HepG2 (cell line): ENCODE measurements at regions not wholly inside any gene's neighbourhood (a gene's known extent, or its start where the extent isn't known, plus 50 kb on each side); places are given as distances from the start of the nearest gene placed in this dataset.

ENCODE experiments used
- ATAC-seq: fragments of 200-7000 bp; cut with Tn5 transposase; 3 replicates; pipeline ENCODE4 v1.9.1; 2020; ENCODE audit warnings: mild to moderate bottlenecking, moderate library complexity
- BruUV-seq: library from RNA; stranded (reverse); fragments of 400-500 nt; replicated peaks from 2 replicates; lab custom pipeline; 2021; lab: Mats Ljungman, UMichigan
- CTCF ChIA-PET: fragments of 300-600 bp; formaldehyde crosslinking; extraction: SDS; loops from one replicate; lab custom pipeline; 2021; ENCODE audit warnings: low total read pairs, inconsistent platforms, low intra/inter-chr PET ratio; lab: Yijun Ruan, JAX
- POLR2A ChIA-PET: fragments of 350-600 bp; sonication (Branson Sonifier 250); formaldehyde crosslinking; loops from one replicate; lab custom pipeline; 2020; ENCODE audit warnings: antibody characterized with exemption, inconsistent platforms; lab: Yijun Ruan, JAX
- DNase-seq: peaks from one replicate; pipeline ENCODE4 v3.0.0-alpha.2; 2015; ENCODE audit warnings: low spot score
- FAIRE-seq: peaks from 3 replicates; lab custom pipeline; 2011; peaks lifted over from hg19 to GRCh38; lab: Jason Lieb, UNC
- H2AFZ ChIP-seq: one replicate; pipeline ENCODE4 v1.6.1; 2011; ENCODE audit warnings: low read length, inconsistent platforms
- H3K27ac ChIP-seq: fragments of 300-600 bp; 3 replicates; pipeline ENCODE4 v1.8.0; 2011; ENCODE audit warnings: mixed run types, mild to moderate bottlenecking, mixed read lengths, low read length, inconsistent platforms; ENCODE audit not compliant: insufficient read depth; ENCODE audit errors: extremely low read length
- H3K27me3 ChIP-seq, 2 experiments: fragments of 200-600 bp in 1 of 2; 2 replicates in 1 of 2; 3 replicates in 1 of 2; pipeline versions ENCODE4 v1.6.0 to v1.8.0; 2011; ENCODE audit warnings: low read length in 2 of 2, mild to moderate bottlenecking in 2 of 2, moderate library complexity in 2 of 2, inconsistent platforms in 1 of 2; ENCODE audit not compliant: insufficient read depth in 2 of 2, control insufficient read depth in 1 of 2
- H3K36me3 ChIP-seq, 2 experiments: fragments of 200-600 bp in 1 of 2; replicated peaks in 1 of 2; 2 replicates in 1 of 2; 3 replicates in 1 of 2; pipeline versions ENCODE4 v1.5.1 to v1.8.0; 2011; ENCODE audit warnings: low read length in 2 of 2, inconsistent platforms in 1 of 2; ENCODE audit not compliant: insufficient read depth in 2 of 2, control insufficient read depth in 1 of 2
- H3K4me1 ChIP-seq: 2 replicates; pipeline ENCODE4 v1.5.1; 2012; ENCODE audit warnings: low read length, inconsistent platforms; ENCODE audit not compliant: insufficient read depth
- H3K4me2 ChIP-seq: 2 replicates; pipeline ENCODE4 v1.6.0; 2011; ENCODE audit warnings: low read depth, low read length, inconsistent platforms
- H3K4me3 ChIP-seq, 3 experiments: fragments of 200-600 bp in 1 of 3; sonication (generic), shearing (Covaris generic) in 1 of 3; replicated peaks in 1 of 3; 2 replicates each; pipeline ENCODE4 v1.5.1; 2011 to 2016; ENCODE audit warnings: low read length in 3 of 3, inconsistent platforms in 2 of 3, low read depth in 2 of 3, mild to moderate bottlenecking in 2 of 3, control low read depth in 1 of 3, mixed read lengths in 1 of 3; ENCODE audit not compliant: insufficient read depth in 1 of 3
- H3K79me2 ChIP-seq: one replicate; pipeline ENCODE4 v1.6.1; 2011; ENCODE audit warnings: low read length, inconsistent platforms; ENCODE audit not compliant: insufficient read depth
- H3K9ac ChIP-seq: 2 replicates; pipeline ENCODE4 v1.6.0; 2011; ENCODE audit warnings: mild to moderate bottlenecking, low read depth, low read length, inconsistent platforms; ENCODE audit not compliant: insufficient read depth
- H3K9me3 ChIP-seq: 2 replicates; pipeline ENCODE4 v1.5.1; 2012; ENCODE audit warnings: mild to moderate bottlenecking, low read length
- H4K20me1 ChIP-seq: 2 replicates; pipeline ENCODE4 v1.6.0; 2011; ENCODE audit warnings: inconsistent platforms, mild to moderate bottlenecking, low read length, moderate library complexity; ENCODE audit not compliant: insufficient read depth
- E2F2 ChIP-seq: sonication (generic); formaldehyde crosslinking; IDR thresholded peaks from 2 replicates; pipeline ENCODE4 v1.4.0; 2020; ENCODE audit warnings: missing genetic modification reagents, borderline replicate concordance
- GFI1 ChIP-seq: sonication (generic); formaldehyde crosslinking; IDR thresholded peaks from 2 replicates; pipeline ENCODE4 v1.5.0; 2020; ENCODE audit warnings: missing genetic modification reagents, mild to moderate bottlenecking, borderline replicate concordance
- HBP1 ChIP-seq: IDR thresholded peaks from 2 replicates; pipeline ENCODE4 v1.6.1; 2016; ENCODE audit warnings: low read depth, control low read depth
- MAFG ChIP-seq: sonication (generic); formaldehyde crosslinking; IDR thresholded peaks from 2 replicates; pipeline ENCODE4 v1.5.1; 2020; ENCODE audit warnings: mild to moderate bottlenecking, missing genetic modification reagents
- MEIS2 ChIP-seq: sonication (generic); formaldehyde crosslinking; IDR thresholded peaks from 2 replicates; pipeline ENCODE4 v1.9.0; 2021; ENCODE audit warnings: mild to moderate bottlenecking, missing genetic modification reagents
- NAIF1 ChIP-seq: sonication (generic); formaldehyde crosslinking; IDR thresholded peaks from 2 replicates; pipeline ENCODE4 v1.5.0; 2020; ENCODE audit warnings: mild to moderate bottlenecking, missing genetic modification reagents, borderline replicate concordance
- NCOA1 ChIP-seq: sonication (generic); formaldehyde crosslinking; IDR thresholded peaks from 2 replicates; pipeline ENCODE4 v1.9.0; 2021; ENCODE audit warnings: missing genetic modification reagents
- SNRNP70 ChIP-seq: fragments of 200-400 bp; formaldehyde crosslinking; IDR thresholded peaks from 2 replicates; pipeline ENCODE4 v1.6.1; 2017; ENCODE audit warnings: mild to moderate bottlenecking, low read depth, low read length, moderate library complexity
- ZEB1 ChIP-seq: IDR thresholded peaks from 2 replicates; pipeline ENCODE4 v1.6.1; 2012; ENCODE audit warnings: mild to moderate bottlenecking, low read depth, inconsistent platforms; ENCODE audit not compliant: insufficient replicate concordance
- ZFP36L1 ChIP-seq: sonication (generic); formaldehyde crosslinking; IDR thresholded peaks from 2 replicates; pipeline ENCODE4 v1.8.0; 2022; ENCODE audit warnings: mild to moderate bottlenecking, missing genetic modification reagents, moderate library complexity
- ZNF224 ChIP-seq: sonication (generic); formaldehyde crosslinking; IDR thresholded peaks from 2 replicates; pipeline ENCODE4 v1.5.0; 2020; ENCODE audit warnings: mild to moderate bottlenecking, missing genetic modification reagents
- ZNF235 ChIP-seq: sonication (generic); formaldehyde crosslinking; IDR thresholded peaks from 2 replicates; pipeline ENCODE4 v1.8.1; 2023; ENCODE audit warnings: mild to moderate bottlenecking, missing genetic modification reagents, borderline replicate concordance
- ZNF34 ChIP-seq: sonication (generic); formaldehyde crosslinking; IDR thresholded peaks from 2 replicates; pipeline ENCODE4 v1.4.0; 2020; ENCODE audit warnings: mild to moderate bottlenecking, missing genetic modification reagents, borderline replicate concordance
- ZNF354B ChIP-seq: sonication (generic); formaldehyde crosslinking; IDR thresholded peaks from 2 replicates; pipeline ENCODE4 v1.8.0; 2022; ENCODE audit warnings: mild to moderate bottlenecking, missing genetic modification reagents
- ZNF567 ChIP-seq: sonication (generic); formaldehyde crosslinking; IDR thresholded peaks from 2 replicates; pipeline ENCODE4 v1.8.1; 2023; ENCODE audit warnings: mild to moderate bottlenecking, missing genetic modification reagents, borderline replicate concordance
- ZNF580 ChIP-seq: IDR thresholded peaks from 2 replicates; pipeline ENCODE4 v1.6.1; 2016; ENCODE audit warnings: low read depth, borderline replicate concordance
- ZNF720 ChIP-seq: sonication (generic); formaldehyde crosslinking; IDR thresholded peaks from 2 replicates; pipeline ENCODE4 v1.4.0; 2020; ENCODE audit warnings: missing genetic modification reagents
- ZNF784 ChIP-seq: sonication (generic); formaldehyde crosslinking; IDR thresholded peaks from 2 replicates; pipeline ENCODE4 v1.5.1; 2020; ENCODE audit warnings: missing genetic modification reagents, mild to moderate bottlenecking, borderline replicate concordance
- WGBS: methylation state at CpG from one replicate; pipeline ENCODE4 v1.1.6; 2017; ENCODE audit warnings: low lambda C conversion rate; 5-methylcytosine and 5-hydroxymethylcytosine counted together
- in situ Hi-C: cut with HindIII; loops from 2 replicates; pipeline ENCODE4 v1.10.0; 2017; ENCODE audit warnings: low pct_unique_long_range_greater_than_20kb; ENCODE audit not compliant: extremely low pct_ligation_motif_present
- intact Hi-C: fragments of 100-400 bp; cut with micrococcal nuclease; formaldehyde crosslinking; loops from one replicate; pipeline ENCODE4 v1.10.0; 2022; ENCODE audit not compliant: unreplicated experiment

GRCh38 chr2:155525199-155525598 lies 807.3 kb downstream of the NR4A2 start:
- in situ Hi-C loops = no loop called here
- 39% methylated on average over 4 of the region's 4 CpGs for WGBS
- Histone ChIP-seq H3K36me3 (no peaks in the 10 kb centered on the region), H3K27me3 (no peaks in the 10 kb centered on the region; a peak in 1 of 5 replicates), H3K4me2 (no peak overlapping the region), H3K4me3 (no peak overlapping the region), H3K79me2 (no peaks in the 10 kb centered on the region), H3K4me1 (no peaks in the 10 kb centered on the region), H2AFZ (no peak overlapping the region), H3K9ac (no peak overlapping the region), H3K27ac (no peak overlapping the region), H3K9me3 (no peaks in the 10 kb centered on the region), H4K20me1 (no peaks in the 10 kb centered on the region)
- TF ChIP-seq NAIF1 (CRISPR knock-in tag) (no peak), ZNF580 (CRISPR knock-in tag) (no peak), ZNF354B (CRISPR knock-in tag) (no peak), MAFG (no peak), SNRNP70 (no peak), NCOA1 (CRISPR knock-in tag) (no peak), ZEB1 (no peak), MEIS2 (CRISPR knock-in tag) (no peak), GFI1 (CRISPR knock-in tag) (no peak), HBP1 (CRISPR knock-in tag) (no peak), ZNF784 (CRISPR knock-in tag) (no peak), E2F2 (CRISPR knock-in tag) (no peak), ZNF235 (CRISPR knock-in tag) (no peak), ZNF567 (no peak), ZNF224 (CRISPR knock-in tag) (no peak), ZNF34 (no peak), ZFP36L1 (CRISPR knock-in tag) (no peak), ZNF720 (no peak)
- BruUV-seq = no TSS peak
- no peak for DNase-seq
- no peak for ATAC-seq
- FAIRE-seq = no peak
- intact Hi-C loops = no loop called here
- CTCF ChIA-PET = no interaction called here
- POLR2A ChIA-PET = no interaction called here
